GM19043 (cell line): ENCODE measurements at regions not wholly inside any gene's neighbourhood (a gene's known extent, or its start where the extent isn't known, plus 50 kb on each side); places are given as distances from the start of the nearest gene placed in this dataset.

ENCODE experiments used
- ATAC-seq: cut with Tn5 transposase; IDR thresholded peaks from one replicate; pipeline ENCODE4 v1.9.1; 2021; ENCODE audit warnings: low read depth; ENCODE audit not compliant: unreplicated experiment

- no peak for ATAC-seq
These were observed 249.8 kb upstream of the RAB6C start for GRCh38 chr2:129729646-129730045.

- ATAC-seq: no peak
These were observed 248.5 kb upstream of the RAB6C start for GRCh38 chr2:129730979-129731378.

- no peak for ATAC-seq
These were observed 247.4 kb upstream of the RAB6C start for GRCh38 chr2:129731907-129732629.

- ATAC-seq: no peak
These were observed 246.8 kb upstream of the RAB6C start for GRCh38 chr2:129732630-129733026.

- ATAC-seq: no peak
These were observed 246.4 kb upstream of the RAB6C start for GRCh38 chr2:129733041-129733440.

- ATAC-seq: no peak
These were observed 245.9 kb upstream of the RAB6C start for GRCh38 chr2:129733579-129733978.

- ATAC-seq: no peak
These were observed 245.0 kb upstream of the RAB6C start for GRCh38 chr2:129734343-129735034.

- no peak for ATAC-seq
These were observed 243.9 kb upstream of the RAB6C start for GRCh38 chr2:129735576-129735975.

- no peak for ATAC-seq
These were observed 241.6 kb upstream of the RAB6C start for GRCh38 chr2:129737660-129738527.

- ATAC-seq: no peak
These were observed 240.7 kb upstream of the RAB6C start for GRCh38 chr2:129738799-129739198.

- ATAC-seq: no peak
These were observed 239.0 kb upstream of the RAB6C start for GRCh38 chr2:129740504-129740903.

- no peak for ATAC-seq
These were observed 238.3 kb upstream of the RAB6C start for GRCh38 chr2:129741165-129741564.

- ATAC-seq: no peak
These were observed 237.8 kb upstream of the RAB6C start for GRCh38 chr2:129741623-129742022.

- no peak for ATAC-seq
These were observed 236.9 kb upstream of the RAB6C start for GRCh38 chr2:129742415-129743180.

GRCh38 chr2:129744141-129744540, 235.3 kb upstream of the RAB6C start:
- ATAC-seq: no peak

- ATAC-seq: no peak
These were observed 234.8 kb upstream of the RAB6C start for GRCh38 chr2:129744649-129745048.

- ATAC-seq: no peak
These were observed 231.9 kb upstream of the RAB6C start for GRCh38 chr2:129747500-129748125.

GRCh38 chr2:129748250-129748649, 231.2 kb upstream of the RAB6C start:
- ATAC-seq: no peak

GRCh38 chr2:129748653-129749052, 230.8 kb upstream of the RAB6C start:
- no peak for ATAC-seq

- no peak for ATAC-seq
These were observed 228.1 kb upstream of the RAB6C start for GRCh38 chr2:129751409-129751808.
